ENCODE measurements at regions not wholly inside any gene's neighbourhood (a gene's known extent, or its start where the extent isn't known, plus 50 kb on each side); places are given as distances from the start of the nearest gene placed in this dataset.
"Not testable (repeated sequence)": the region's sequence is repeated elsewhere in the genome, so short reads cannot be mapped to it uniquely, and the experiment has no call there.

GRCh38 chr12:34262140-34262539 lies 239.8 kb downstream of the ALG10 start:
- TF ChIP-seq ZNF426 (tag by site-specific recombination; IDR thresholded peaks at IDR 0.05), result peak; percentile 72
- TF ChIP-seq ZNF555 (tag by site-specific recombination; conservative IDR thresholded peaks at IDR 0.05), result peak; percentile 65
- TF ChIP-seq ZNF433 (tag by site-specific recombination; IDR thresholded peaks at IDR 0.05; ENCODE audit: low read depth), result peak; percentile 41; the same call in 1 of the 2 replicates
- TF ChIP-seq ZNF654 (tag by site-specific recombination; IDR thresholded peaks at IDR 0.05; ENCODE audit: low read depth), result peak; percentile 29; the same call in 1 of the 2 replicates
- peak; percentile 37; the same call in 1 of the 2 replicates for TF ChIP-seq ZNF266 (tag by site-specific recombination; IDR thresholded peaks at IDR 0.05; ENCODE audit: low read depth)
- TF ChIP-seq ZNF140 (tag by site-specific recombination; IDR thresholded peaks at IDR 0.05), result peak; percentile 54; the same call in 1 of the 2 replicates
- peak; percentile 53 for TF ChIP-seq ZBTB8A (tag by site-specific recombination; IDR thresholded peaks at IDR 0.05)
- TF ChIP-seq ZNF560 (tag by site-specific recombination; IDR thresholded peaks at IDR 0.05; ENCODE audit: borderline replicate concordance), result 0 out of 2 replicates have a peak, but pooled peaks have one; percentile 30
- peak; percentile 53; the same call in 1 of the 2 replicates for TF ChIP-seq ZBTB11 (tag by site-specific recombination; conservative IDR thresholded peaks at IDR 0.05; ENCODE audit: low read depth)
- peak; percentile 80 for TF ChIP-seq ZNF518A (tag by site-specific recombination; conservative IDR thresholded peaks at IDR 0.05; ENCODE audit: low read depth)
- peak; percentile 89 for TF ChIP-seq ZNF394 (tag by site-specific recombination; IDR thresholded peaks at IDR 0.05; ENCODE audit: borderline replicate concordance)
- peak; percentile 63; the same call in 1 of the 2 replicates for TF ChIP-seq ZNF623 (tag by site-specific recombination; IDR thresholded peaks at IDR 0.05)
- H3K27ac ChIP-seq (ENCODE audit: extremely low read depth, low read depth, low read length); H3K36me3 ChIP-seq (ENCODE audit: control insufficient read depth in 2 of 2, insufficient read depth in 1 of 2, low read length in 2 of 2); H3K4me3 ChIP-seq (ENCODE audit: low read depth, low read length); POLR2A ChIA-PET; H3K4me1 ChIP-seq (ENCODE audit: control insufficient read depth, insufficient read depth, low read length); H3K9me3 ChIP-seq (ENCODE audit: control insufficient read depth, insufficient read depth, low read depth, low read length): not testable (repeated sequence)
- CTCF ChIA-PET, result interaction anchor here (1.1 kb wide), 1 partner anchor 137 kb away, joined by 5 read pairs; no protein-coding TSS in a partner anchor

GRCh38 chr12:34264110-34264509 lies 241.8 kb downstream of the ALG10 start:
- Histone ChIP-seq H3K4me3 (ENCODE audit: low read depth, low read length) (no peak overlapping the region), H3K4me1 (ENCODE audit: control insufficient read depth, insufficient read depth, low read length) (no peaks in the 10 kb centered on the region), H3K36me3 (ENCODE audit: control insufficient read depth in 2 of 2, insufficient read depth in 1 of 2, low read length in 2 of 2) (no peaks in the 10 kb centered on the region), H3K27ac (ENCODE audit: extremely low read depth, low read depth, low read length) (no peak overlapping the region), H3K9me3 (ENCODE audit: control insufficient read depth, insufficient read depth, low read depth, low read length) (no peaks in the 10 kb centered on the region)
- no peak for TF ChIP-seq ZBTB26 (tag by site-specific recombination; optimal IDR thresholded peaks at IDR 0.05)
- TF ChIP-seq ZNF530 (tag by site-specific recombination; IDR thresholded peaks at IDR 0.05; ENCODE audit: low read depth), result no peak
- no peak for TF ChIP-seq ZNF202 (tag by site-specific recombination; IDR thresholded peaks at IDR 0.05; ENCODE audit: borderline replicate concordance)
- ChIA-PET CTCF (no interaction called here), POLR2A (no interaction called here)

GRCh38 chr12:34273703-34274102 lies 251.4 kb downstream of the ALG10 start:
- H3K36me3 ChIP-seq (ENCODE audit: control insufficient read depth in 2 of 2, insufficient read depth in 1 of 2, low read length in 2 of 2); H3K4me1 ChIP-seq (ENCODE audit: control insufficient read depth, insufficient read depth, low read length); CTCF ChIA-PET; POLR2A ChIA-PET; H3K4me3 ChIP-seq (ENCODE audit: low read depth, low read length); H3K27ac ChIP-seq (ENCODE audit: extremely low read depth, low read depth, low read length); H3K9me3 ChIP-seq (ENCODE audit: control insufficient read depth, insufficient read depth, low read depth, low read length): not testable (repeated sequence)
